Ovary (tissue), 3 donors: ENCODE measurements at regions not wholly inside any gene's neighbourhood (a gene's known extent, or its start where the extent isn't known, plus 50 kb on each side); places are given as distances from the start of the nearest gene placed in this dataset.

Experiments used
- CTCF ChIP-seq, 3 donors: fragments of 450-650 bp in 2 of 3; fragments of 200-600 bp in 1 of 3; IDR thresholded peaks; one replicate each; pipeline versions ENCODE4 v1.5.1 to v1.8.0; 2016 to 2022; ENCODE audit warnings: antibody characterized with exemption in 3 of 3, mild to moderate bottlenecking in 1 of 3
- EP300 ChIP-seq: sonication (generic); formaldehyde crosslinking; IDR thresholded peaks from one replicate; pipeline ENCODE4 v1.6.1; 2017; ENCODE audit warnings: antibody characterized with exemption
- donor health status: DM: no; HTN: no; CAD: no.

DNA sequence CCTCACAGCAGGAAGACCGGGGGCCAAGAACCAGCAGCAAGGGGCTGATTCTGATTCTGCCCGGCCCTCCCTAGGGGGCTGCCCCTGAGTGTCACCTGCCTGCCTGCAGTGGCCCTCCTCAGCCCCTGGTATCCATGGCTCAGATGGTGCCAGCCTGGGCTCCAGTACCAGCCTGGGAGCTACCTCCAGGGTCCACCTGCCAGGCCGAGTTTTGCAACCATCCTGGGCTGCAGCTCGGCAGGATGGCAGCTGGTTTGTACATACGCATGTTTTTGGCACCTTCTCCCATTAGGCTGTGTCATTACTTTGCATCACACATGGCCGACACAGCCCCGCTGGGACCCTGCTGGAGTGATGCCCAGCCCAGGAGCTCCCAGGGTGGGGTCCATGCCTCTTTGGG lies 93.3 kb upstream of the WNT4 start:
- TF ChIP-seq EP300 (no peak), CTCF (IDR thresholded peaks at IDR 0.05) (no peak)
